Endothelial cell of umbilical vein (primary cell): ENCODE measurements at regions not wholly inside any gene's neighbourhood (a gene's known extent, or its start where the extent isn't known, plus 50 kb on each side); places are given as distances from the start of the nearest gene placed in this dataset.
"Not testable (repeated sequence)": the region's sequence is repeated elsewhere in the genome, so short reads cannot be mapped to it uniquely, and the experiment has no call there.

Source experiments
- BruUV-seq: library from RNA; stranded (reverse); fragments of 400-500 nt; replicated peaks from 2 replicates; lab custom pipeline; 2021; lab: Mats Ljungman, UMichigan
- CTCF ChIA-PET: fragments of 300-600, 350-600 bp; sonication (Branson Sonifier 250); formaldehyde crosslinking; loops from one replicate; lab custom pipeline; 2021; ENCODE audit warnings: antibody characterized with exemption, inconsistent platforms; lab: Charles Lee
- POLR2A ChIA-PET: fragments of 300-600, 350-600 bp; sonication (Branson Sonifier 250); formaldehyde crosslinking; loops from one replicate; lab custom pipeline; 2021; ENCODE audit warnings: antibody characterized with exemption, inconsistent platforms; lab: Charles Lee
- DNase-seq: peaks from one replicate; pipeline ENCODE4 v3.0.0-alpha.2; 2011; ENCODE audit warnings: low read depth, low spot score
- FAIRE-seq: peaks from 2 replicates; lab custom pipeline; 2011; peaks lifted over from hg19 to GRCh38; lab: Jason Lieb, UNC
- H2AFZ ChIP-seq: 2 replicates; pipeline ENCODE4 v1.6.0; 2012; ENCODE audit warnings: low read depth, low read length, control low read depth, inconsistent platforms
- H3K27ac ChIP-seq: 2 replicates; pipeline ENCODE4 v1.5.1; 2011; ENCODE audit warnings: low read depth, mild to moderate bottlenecking, control low read depth, low read length, moderate library complexity; ENCODE audit not compliant: insufficient read depth
- H3K27me3 ChIP-seq, 2 experiments: 2 replicates each; pipeline versions ENCODE4 v1.6.0 to v1.6.1; 2011; ENCODE audit warnings: low read length in 2 of 2, mixed read lengths in 1 of 2; ENCODE audit not compliant: control insufficient read depth in 2 of 2, insufficient read depth in 2 of 2
- H3K36me3 ChIP-seq, 2 experiments: 2 replicates in 1 of 2; 3 replicates in 1 of 2; pipeline ENCODE4 v1.5.1; 2011; ENCODE audit warnings: low read length in 2 of 2, mild to moderate bottlenecking in 1 of 2, moderate library complexity in 1 of 2; ENCODE audit not compliant: control insufficient read depth in 2 of 2, insufficient read depth in 2 of 2; ENCODE audit errors: extremely low read depth in 1 of 2
- H3K4me1 ChIP-seq: 3 replicates; pipeline ENCODE4 v1.5.1; 2011; ENCODE audit warnings: mild to moderate bottlenecking, low read length; ENCODE audit not compliant: control insufficient read depth, insufficient read depth; ENCODE audit errors: extremely low read depth
- H3K4me2 ChIP-seq: 2 replicates; pipeline ENCODE4 v1.6.1; 2011; ENCODE audit warnings: low read length, control low read depth, mixed read lengths; ENCODE audit not compliant: insufficient read depth
- H3K4me3 ChIP-seq, 3 experiments: fragments of 200-600 bp in 1 of 3; sonication (generic), shearing (Covaris generic) in 1 of 3; replicated peaks in 1 of 3; 2 replicates each; pipeline ENCODE4 v1.5.1; 2011 to 2016; ENCODE audit warnings: control low read depth in 3 of 3, low read length in 3 of 3, mild to moderate bottlenecking in 2 of 3, inconsistent platforms in 1 of 3, low read depth in 1 of 3, moderate library complexity in 1 of 3; ENCODE audit not compliant: insufficient read depth in 1 of 3
- H3K79me2 ChIP-seq: 2 replicates; pipeline ENCODE4 v1.6.0; 2012; ENCODE audit warnings: low read length, inconsistent platforms; ENCODE audit not compliant: control insufficient read depth, insufficient read depth
- H3K9ac ChIP-seq: replicated peaks from 2 replicates; pipeline ENCODE3; 2011; ENCODE audit warnings: low read length, control low read depth; ENCODE audit not compliant: insufficient read depth; ENCODE audit errors: extremely low read depth
- H3K9me1 ChIP-seq: replicated peaks from 3 replicates; pipeline ENCODE4 v1.6.0; 2011; ENCODE audit warnings: mild to moderate bottlenecking, low read length; ENCODE audit not compliant: control insufficient read depth, insufficient read depth; ENCODE audit errors: extremely low read depth
- H3K9me3 ChIP-seq: replicated peaks from 2 replicates; pipeline ENCODE4 v1.5.1; 2012; ENCODE audit warnings: low read length, inconsistent platforms; ENCODE audit not compliant: control insufficient read depth, insufficient read depth
- H4K20me1 ChIP-seq: replicated peaks from 2 replicates; pipeline ENCODE3; 2011; ENCODE audit warnings: mild to moderate bottlenecking, low read length; ENCODE audit not compliant: control insufficient read depth, insufficient read depth; ENCODE audit errors: extremely low read depth
- CTCF ChIP-seq, 2 donors: IDR thresholded peaks; 1 replicate in 1 of 2; 2 replicates in 1 of 2; pipeline ENCODE4 v1.5.1; 2011; ENCODE audit warnings: low read length in 2 of 2, mild to moderate bottlenecking in 2 of 2, moderate library complexity in 2 of 2, control low read depth in 1 of 2, inconsistent platforms in 1 of 2, low read depth in 1 of 2; ENCODE audit not compliant: insufficient read depth in 1 of 2; ENCODE audit errors: extremely low read depth in 1 of 2
- EZH2 ChIP-seq: IDR thresholded peaks from 2 replicates; pipeline ENCODE4 v1.6.1; 2012; ENCODE audit warnings: borderline replicate concordance, low read depth, mild to moderate bottlenecking, moderate library complexity, low read length, inconsistent platforms; ENCODE audit not compliant: severe bottlenecking
- FOS ChIP-seq: IDR thresholded peaks from 2 replicates; pipeline ENCODE4 v1.6.1; 2011; ENCODE audit warnings: mild to moderate bottlenecking, low read length, moderate library complexity, borderline replicate concordance; ENCODE audit not compliant: insufficient read depth
- GATA2 ChIP-seq: IDR thresholded peaks from 2 replicates; pipeline ENCODE4 v1.7.0; 2011; ENCODE audit warnings: low read depth, mild to moderate bottlenecking, moderate library complexity, mixed read lengths, low read length; ENCODE audit not compliant: insufficient read length, insufficient read depth
- JUN ChIP-seq: IDR thresholded peaks from 2 replicates; pipeline ENCODE4 v1.6.1; 2011; ENCODE audit warnings: borderline replicate concordance, low read depth; ENCODE audit not compliant: insufficient read length, insufficient read depth
- MAX ChIP-seq: IDR thresholded peaks from 2 replicates; pipeline ENCODE4 v1.6.1; 2011; ENCODE audit not compliant: insufficient read depth, insufficient read length
- MYC ChIP-seq: IDR thresholded peaks from one replicate; pipeline ENCODE4 v1.6.1; 2011; ENCODE audit warnings: mild to moderate bottlenecking, low read depth, low read length
- POLR2A ChIP-seq: IDR thresholded peaks from 2 replicates; pipeline ENCODE4 v1.6.1; 2012; ENCODE audit warnings: low read depth, mild to moderate bottlenecking, control low read depth, low read length
- POLR2AphosphoS5 ChIP-seq: IDR thresholded peaks from 2 replicates; pipeline ENCODE4 v1.6.1; 2012; ENCODE audit warnings: low read depth, mild to moderate bottlenecking, control low read depth, low read length, moderate library complexity; ENCODE audit not compliant: insufficient read depth
- dilution Hi-C: fragments of 300-500 bp; cut with MboI; formaldehyde crosslinking; loops from one replicate; pipeline ENCODE4 v1.15.0; 2019; ENCODE audit warnings: low sequenced_read_pairs; ENCODE audit not compliant: extremely low pct_ligation_motif_present
- intact Hi-C: fragments of 100-400 bp; cut with micrococcal nuclease; formaldehyde crosslinking; loops from one replicate; pipeline ENCODE4 v1.10.0; 2022

- H4K20me1 ChIP-seq, H2AFZ ChIP-seq, H3K27ac ChIP-seq, H3K4me1 ChIP-seq, POLR2A ChIA-PET, H3K27me3 ChIP-seq, intact Hi-C loops, FAIRE-seq, H3K36me3 ChIP-seq, H3K4me3 ChIP-seq, H3K9ac ChIP-seq, H3K9me3 ChIP-seq, H3K4me2 ChIP-seq, CTCF ChIA-PET, dilution Hi-C loops, H3K9me1 ChIP-seq, BruUV-seq, H3K79me2 ChIP-seq, DNase-seq: not testable (repeated sequence)
Measured at GRCh38 chr5:18471791-18472190, 837.5 kb downstream of the TAF11L14 start.

- no TSS peak for BruUV-seq
- intact Hi-C loops (no loop called here), dilution Hi-C loops (no loop called here)
- no peaks in the 10 kb centered on the region for H3K9me1 ChIP-seq
- FAIRE-seq (no peak), DNase-seq (no peak)
- no peaks in the 10 kb centered on the region for H3K36me3 ChIP-seq
- ChIA-PET POLR2A (no interaction called here), CTCF (no interaction called here)
- no peak overlapping the region for H3K4me3 ChIP-seq
- no peak overlapping the region for H2AFZ ChIP-seq
- no peaks in the 10 kb centered on the region for H3K79me2 ChIP-seq
- no peaks in the 10 kb centered on the region for H3K9me3 ChIP-seq
- TF ChIP-seq GATA2 (no peak), CTCF (IDR thresholded peaks at IDR 0.05; ENCODE audit: extremely low read depth in 1 of 2, insufficient read depth in 1 of 2, low read depth in 1 of 2, low read length in 2 of 2) (no peak), POLR2AphosphoS5 (no peak), MAX (no peak), EZH2 (no peak), MYC (no peak), FOS (no peak), POLR2A (no peak), JUN (no peak)
- no peaks in the 10 kb centered on the region for H3K4me1 ChIP-seq
- H4K20me1 ChIP-seq, result no peaks in the 10 kb centered on the region
- no peak overlapping the region for H3K27ac ChIP-seq
- H3K9ac ChIP-seq, result no peak overlapping the region
- no peak overlapping the region for H3K4me2 ChIP-seq
- no peaks in the 10 kb centered on the region for H3K27me3 ChIP-seq
Measured at GRCh38 chr5:18483451-18483850, 849.2 kb downstream of the TAF11L14 start.
